H9 (cell line): ENCODE measurements at regions not wholly inside any gene's neighbourhood (a gene's known extent, or its start where the extent isn't known, plus 50 kb on each side); places are given as distances from the start of the nearest gene placed in this dataset.

ENCODE experiments used
- DNase-seq: peaks from one replicate; pipeline ENCODE4 v3.0.0-alpha.2; 2017
- H2AFZ ChIP-seq: one replicate; pipeline ENCODE4 v1.6.1; 2013; ENCODE audit warnings: mild to moderate bottlenecking, low read length, control low read depth, moderate library complexity
- H2AK5ac ChIP-seq: 2 replicates; pipeline ENCODE4 v1.6.1; 2013; ENCODE audit warnings: low read length, control low read depth, mixed read lengths; ENCODE audit not compliant: insufficient read length
- H2BK120ac ChIP-seq: one replicate; pipeline ENCODE4 v1.6.1; 2013; ENCODE audit warnings: low read depth, mild to moderate bottlenecking, low read length, control low read depth, inconsistent platforms; ENCODE audit not compliant: poor library complexity, severe bottlenecking
- H2BK12ac ChIP-seq: 2 replicates; pipeline ENCODE4 v1.6.1; 2013; ENCODE audit warnings: low read length, control low read depth, mixed read lengths, low read depth; ENCODE audit not compliant: insufficient read length
- H2BK15ac ChIP-seq: 2 replicates; pipeline ENCODE4 v1.6.1; 2013; ENCODE audit warnings: low read depth, low read length, control low read depth
- H2BK20ac ChIP-seq: one replicate; pipeline ENCODE4 v1.6.1; 2013; ENCODE audit warnings: low read depth, mild to moderate bottlenecking, low read length, control low read depth, inconsistent platforms; ENCODE audit not compliant: poor library complexity, severe bottlenecking
- H2BK5ac ChIP-seq: 2 replicates; pipeline ENCODE4 v1.6.1; 2013; ENCODE audit warnings: low read length, control low read depth, mixed read lengths; ENCODE audit not compliant: insufficient read length
- H3K14ac ChIP-seq: 2 replicates; pipeline ENCODE4 v1.6.1; 2013; ENCODE audit warnings: low read length, control low read depth; ENCODE audit not compliant: insufficient read depth
- H3K18ac ChIP-seq: 2 replicates; pipeline ENCODE4 v1.6.1; 2013; ENCODE audit warnings: low read depth, mild to moderate bottlenecking, mixed read lengths, low read length, control low read depth; ENCODE audit not compliant: insufficient read length
- H3K23ac ChIP-seq: 2 replicates; pipeline ENCODE4 v1.6.1; 2013; ENCODE audit warnings: low read length, control low read depth, mixed read lengths, low read depth; ENCODE audit not compliant: insufficient read length
- H3K23me2 ChIP-seq: 2 replicates; pipeline ENCODE4 v1.6.1; 2013; ENCODE audit warnings: low read depth, mild to moderate bottlenecking, mixed read lengths, low read length, control low read depth; ENCODE audit not compliant: insufficient read length, poor library complexity, severe bottlenecking
- H3K27ac ChIP-seq: 2 replicates; pipeline ENCODE4 v1.5.1; 2013; ENCODE audit warnings: low read length, control low read depth, mixed read lengths, low read depth; ENCODE audit not compliant: insufficient read length
- H3K27me3 ChIP-seq: 2 replicates; pipeline ENCODE4 v1.6.1; 2013; ENCODE audit warnings: low read length, control low read depth, inconsistent platforms; ENCODE audit not compliant: insufficient read depth
- H3K4ac ChIP-seq: 2 replicates; pipeline ENCODE4 v1.6.1; 2013; ENCODE audit warnings: low read depth, mild to moderate bottlenecking, control low read depth, inconsistent platforms, low read length, moderate library complexity
- H3K4me1 ChIP-seq: 2 replicates; pipeline ENCODE4 v1.6.1; 2013; ENCODE audit warnings: low read length, control low read depth, inconsistent platforms; ENCODE audit not compliant: insufficient read depth
- H3K4me2 ChIP-seq: 2 replicates; pipeline ENCODE4 v1.6.1; 2013; ENCODE audit warnings: low read length, control low read depth, mixed read lengths; ENCODE audit not compliant: insufficient read length, insufficient read depth
- H3K56ac ChIP-seq: 2 replicates; pipeline ENCODE4 v1.6.1; 2013; ENCODE audit warnings: low read depth, mild to moderate bottlenecking, mixed read lengths, low read length, control low read depth; ENCODE audit not compliant: insufficient read length
- H3K79me1 ChIP-seq: 2 replicates; pipeline ENCODE4 v1.6.1; 2013; ENCODE audit warnings: low read depth, mild to moderate bottlenecking, moderate library complexity, low read length, control low read depth, inconsistent platforms; ENCODE audit not compliant: insufficient read depth, poor library complexity, severe bottlenecking
- H3K79me2 ChIP-seq: 2 replicates; pipeline ENCODE4 v1.6.1; 2013; ENCODE audit warnings: low read length, control low read depth, inconsistent platforms; ENCODE audit not compliant: insufficient read depth
- H3K9ac ChIP-seq: 2 replicates; pipeline ENCODE4 v1.6.1; 2013; ENCODE audit warnings: low read length, control low read depth, mixed read lengths; ENCODE audit not compliant: insufficient read length; ENCODE audit errors: extremely low read depth
- H3K9me3 ChIP-seq: one replicate; pipeline ENCODE4 v1.6.1; 2013; ENCODE audit warnings: low read depth, low read length, inconsistent platforms; ENCODE audit not compliant: control insufficient read depth
- H3T11ph ChIP-seq: one replicate; pipeline ENCODE4 v1.6.1; 2013; ENCODE audit warnings: mild to moderate bottlenecking, low read length, control low read depth, inconsistent platforms
- H4K20me1 ChIP-seq: one replicate; pipeline ENCODE4 v1.6.1; 2013; ENCODE audit not compliant: control insufficient read depth, insufficient read length, insufficient read depth
- H4K5ac ChIP-seq: 2 replicates; pipeline ENCODE4 v1.6.1; 2013; ENCODE audit warnings: low read depth, mild to moderate bottlenecking, mixed read lengths, low read length, control low read depth; ENCODE audit not compliant: insufficient read length
- H4K8ac ChIP-seq: replicated peaks from 2 replicates; pipeline ENCODE4 v1.6.1; 2013; ENCODE audit warnings: low read length, control low read depth, mixed read lengths, low read depth; ENCODE audit not compliant: insufficient read length
- H4K91ac ChIP-seq: 2 replicates; pipeline ENCODE4 v1.6.1; 2013; ENCODE audit warnings: low read depth, mild to moderate bottlenecking, moderate library complexity, mixed read lengths, low read length, control low read depth; ENCODE audit not compliant: insufficient read length
- H3K27ac Mint-ChIP-seq, 3 experiments: 2 replicates in 2 of 3; 3 replicates in 1 of 3; pipeline ENCODE4 v1.8.0; 2020 to 2021; ENCODE audit warnings: mixed read lengths in 3 of 3, mild to moderate bottlenecking in 1 of 3, moderate library complexity in 1 of 3
- H3K27me3 Mint-ChIP-seq: 2 replicates; pipeline ENCODE4 v1.8.0; 2021; ENCODE audit warnings: low read depth, mild to moderate bottlenecking, moderate library complexity, mixed read lengths
- H3K36me3 Mint-ChIP-seq, 3 experiments: 2 replicates in 2 of 3; 3 replicates in 1 of 3; pipeline ENCODE4 v1.8.0; 2020 to 2021; ENCODE audit warnings: low read depth in 3 of 3, mixed read lengths in 3 of 3; ENCODE audit not compliant: insufficient read depth in 1 of 3
- H3K4me1 Mint-ChIP-seq, 2 experiments: 2 replicates each; pipeline ENCODE4 v1.8.0; 2020; ENCODE audit warnings: mixed read lengths in 2 of 2
- H3K4me3 Mint-ChIP-seq, 2 experiments: 2 replicates in 1 of 2; 3 replicates in 1 of 2; pipeline ENCODE4 v1.8.0; 2020 to 2021; ENCODE audit warnings: mild to moderate bottlenecking in 2 of 2, mixed read lengths in 2 of 2, moderate library complexity in 1 of 2
- H3K9me3 Mint-ChIP-seq, 2 experiments: 2 replicates in 1 of 2; 3 replicates in 1 of 2; pipeline ENCODE4 v1.8.0; 2020; ENCODE audit warnings: mild to moderate bottlenecking in 2 of 2, mixed read lengths in 2 of 2, moderate library complexity in 1 of 2
- CTCF ChIP-seq: fragments of 200-600 bp; sonication (generic); conservative IDR thresholded peaks from 3 replicates; pipeline ENCODE4 v1.8.0; 2021; ENCODE audit warnings: antibody characterized with exemption, mild to moderate bottlenecking

GRCh38 chr3:635393-635792 is 438.8 kb downstream of the CHL1 start:
- Histone ChIP-seq H3K23ac (no peak overlapping the region), H2BK120ac (no peak overlapping the region), H2AK5ac (no peak overlapping the region), H3K4ac (no peak overlapping the region), H2BK12ac (no peak overlapping the region), H3K27ac (no peak overlapping the region), H3K79me2 (no peaks in the 10 kb centered on the region), H3K9ac (no peak overlapping the region), H3K79me1 (no peaks in the 10 kb centered on the region), H3K4me1 (no peaks in the 10 kb centered on the region), H3K4me2 (no peak overlapping the region), H3K27me3 (no peaks in the 10 kb centered on the region), H2BK20ac (no peak overlapping the region), H2AFZ (no peak overlapping the region), H4K20me1 (no peaks in the 10 kb centered on the region), H4K8ac (no peak overlapping the region), H4K5ac (no peak overlapping the region), H3T11ph (no peak overlapping the region), H3K14ac (no peak overlapping the region), H3K23me2 (no peaks in the 10 kb centered on the region), H3K56ac (no peak overlapping the region), H2BK15ac (no peak overlapping the region), H4K91ac (no peak overlapping the region), H3K9me3 (no peaks in the 10 kb centered on the region), H3K18ac (no peak overlapping the region), H2BK5ac (no peak overlapping the region)
- Mint-ChIP-seq H3K9me3 (no peaks in the 10 kb centered on the region), H3K4me3 (no peak overlapping the region), H3K36me3 (no peaks in the 10 kb centered on the region), H3K27me3 (peaks cover 2% of the 10 kb centered on the region), H3K27ac (no peak overlapping the region), H3K4me1 (no peaks in the 10 kb centered on the region)
- DNase-seq = no peak
- no peak for TF ChIP-seq CTCF
